Kidney (tissue), 13 donors: ENCODE measurements at regions not wholly inside any gene's neighbourhood (a gene's known extent, or its start where the extent isn't known, plus 50 kb on each side); places are given as distances from the start of the nearest gene placed in this dataset.
A peak's percentile ranks its signal among the peaks of the same experiment; 100 is the strongest.

Experiments
- DNase-seq, 5 donors: peaks; one replicate each; pipeline ENCODE4 v3.0.0-alpha.2; 2013 to 2020
- FAIRE-seq: peaks from 2 replicates; lab custom pipeline; 2012; peaks lifted over from hg19 to GRCh38; lab: Jason Lieb, UNC
- H3K27ac ChIP-seq, 2 donors: one replicate each; pipeline ENCODE4 v1.7.0; 2013; ENCODE audit warnings: low read depth in 2 of 2, low read length in 2 of 2, inconsistent platforms in 1 of 2
- H3K27me3 ChIP-seq: one replicate; pipeline ENCODE4 v1.7.1; 2013; ENCODE audit warnings: low read length, inconsistent platforms; ENCODE audit not compliant: control insufficient read depth, insufficient read depth
- H3K36me3 ChIP-seq, 3 donors: one replicate each; pipeline versions ENCODE4 v1.7.0 to v1.7.1; 2013; ENCODE audit warnings: low read length in 3 of 3, control low read depth in 1 of 3, inconsistent platforms in 1 of 3; ENCODE audit not compliant: insufficient read depth in 3 of 3, control insufficient read depth in 2 of 3
- H3K4me1 ChIP-seq, 3 donors: one replicate each; pipeline versions ENCODE4 v1.7.0 to v1.7.1; 2013; ENCODE audit warnings: low read length in 3 of 3, inconsistent platforms in 1 of 3, low read depth in 1 of 3; ENCODE audit not compliant: control insufficient read depth in 2 of 3, insufficient read depth in 2 of 3
- H3K4me3 ChIP-seq, 3 donors: one replicate each; pipeline versions ENCODE4 v1.7.0 to v1.8.1; 2013; ENCODE audit warnings: low read length in 3 of 3, control low read depth in 1 of 3, inconsistent platforms in 1 of 3
- H3K9ac ChIP-seq, 3 donors: one replicate each; pipeline versions ENCODE4 v1.7.0 to v1.7.1; 2013; ENCODE audit warnings: low read length in 3 of 3, control low read depth in 1 of 3, inconsistent platforms in 1 of 3
- H3K9me3 ChIP-seq, 3 donors: one replicate each; pipeline versions ENCODE4 v1.7.0 to v1.7.1; 2013; ENCODE audit warnings: low read length in 3 of 3, control low read depth in 1 of 3, inconsistent platforms in 1 of 3; ENCODE audit not compliant: control insufficient read depth in 2 of 3, insufficient read depth in 1 of 3
- intact Hi-C: fragments of 100-400 bp; cut with DNase I; formaldehyde crosslinking; loops from one replicate; pipeline ENCODE4 v1.11.1; 2022
- TF ChIP-seq, protein P1 (sequence below): IDR thresholded peaks from 3 replicates; pipeline ENCODE4 v1.5.1; 2012; ENCODE audit warnings: mild to moderate bottlenecking, moderate library complexity, borderline replicate concordance; ENCODE audit not compliant: insufficient read depth; ENCODE audit errors: extremely low read depth
- donor health status: control.
- donor health status: control.
- donor health status: control.
- donor health status: control.
- donor health status: control.
- donor health status: DM: yes; HTN: yes; CAD: no.
- donor health status: Normal renal cell carcinoma (clear cell type).

GRCh38 chr1:159641221-159641620 lies 53.6 kb downstream of the APCS start:
- TF ChIP-seq, protein P1, sequence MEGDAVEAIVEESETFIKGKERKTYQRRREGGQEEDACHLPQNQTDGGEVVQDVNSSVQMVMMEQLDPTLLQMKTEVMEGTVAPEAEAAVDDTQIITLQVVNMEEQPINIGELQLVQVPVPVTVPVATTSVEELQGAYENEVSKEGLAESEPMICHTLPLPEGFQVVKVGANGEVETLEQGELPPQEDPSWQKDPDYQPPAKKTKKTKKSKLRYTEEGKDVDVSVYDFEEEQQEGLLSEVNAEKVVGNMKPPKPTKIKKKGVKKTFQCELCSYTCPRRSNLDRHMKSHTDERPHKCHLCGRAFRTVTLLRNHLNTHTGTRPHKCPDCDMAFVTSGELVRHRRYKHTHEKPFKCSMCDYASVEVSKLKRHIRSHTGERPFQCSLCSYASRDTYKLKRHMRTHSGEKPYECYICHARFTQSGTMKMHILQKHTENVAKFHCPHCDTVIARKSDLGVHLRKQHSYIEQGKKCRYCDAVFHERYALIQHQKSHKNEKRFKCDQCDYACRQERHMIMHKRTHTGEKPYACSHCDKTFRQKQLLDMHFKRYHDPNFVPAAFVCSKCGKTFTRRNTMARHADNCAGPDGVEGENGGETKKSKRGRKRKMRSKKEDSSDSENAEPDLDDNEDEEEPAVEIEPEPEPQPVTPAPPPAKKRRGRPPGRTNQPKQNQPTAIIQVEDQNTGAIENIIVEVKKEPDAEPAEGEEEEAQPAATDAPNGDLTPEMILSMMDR, result no peak
- FAIRE-seq, result no peak
- intact Hi-C loops, result no loop called here
- no peaks in the 10 kb centered on the region for H3K36me3 ChIP-seq
- no peaks in the 10 kb centered on the region for H3K27me3 ChIP-seq
- H3K27ac ChIP-seq, result no peak overlapping the region
- H3K9ac ChIP-seq, result no peak overlapping the region
- no peaks in the 10 kb centered on the region for H3K9me3 ChIP-seq
- no peak overlapping the region for H3K4me3 ChIP-seq
- no peaks in the 10 kb centered on the region for H3K4me1 ChIP-seq
- DNase-seq, result no peak

DNA sequence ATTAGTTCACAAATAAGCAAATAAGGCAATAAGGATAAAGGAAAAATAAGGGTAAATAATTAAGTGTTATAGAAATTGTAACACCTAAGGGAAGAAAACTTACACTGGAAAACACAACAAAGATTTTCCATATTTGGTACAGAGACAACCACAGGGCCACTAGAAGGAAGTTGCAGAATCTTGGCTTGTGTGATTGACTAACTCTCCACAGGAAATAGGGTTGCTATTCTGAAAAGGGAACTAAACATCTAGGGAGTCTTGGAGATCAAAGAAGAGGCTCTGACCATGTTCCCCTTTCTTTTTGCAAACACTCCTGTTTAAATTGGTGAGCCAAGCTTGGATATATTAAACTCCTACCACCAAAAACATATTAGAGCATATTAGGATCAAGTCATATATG lies 59.1 kb downstream of the APCS start:
- DNase-seq, result peak in 1 of 5 donors; percentile 0
- no peaks in the 10 kb centered on the region for H3K36me3 ChIP-seq
- H3K9ac ChIP-seq, result no peak overlapping the region
- TF ChIP-seq, protein P1, result no peak
- H3K27ac ChIP-seq, result no peak overlapping the region
- H3K4me3 ChIP-seq, result no peak overlapping the region
- no peaks in the 10 kb centered on the region for H3K9me3 ChIP-seq
- no peaks in the 10 kb centered on the region for H3K27me3 ChIP-seq
- H3K4me1 ChIP-seq, result no peaks in the 10 kb centered on the region
- intact Hi-C loops, result no loop called here
- no peak for FAIRE-seq

GRCh38 chr1:159647616-159648015 lies 60.0 kb downstream of the APCS start:
- H3K27ac ChIP-seq, result no peak overlapping the region
- TF ChIP-seq, protein P1, result no peak
- FAIRE-seq, result no peak
- no peaks in the 10 kb centered on the region for H3K9me3 ChIP-seq
- no peak for DNase-seq
- intact Hi-C loops, result no loop called here
- no peaks in the 10 kb centered on the region for H3K4me1 ChIP-seq
- H3K36me3 ChIP-seq, result no peaks in the 10 kb centered on the region
- no peak overlapping the region for H3K4me3 ChIP-seq
- no peak overlapping the region for H3K9ac ChIP-seq
- no peaks in the 10 kb centered on the region for H3K27me3 ChIP-seq

DNA sequence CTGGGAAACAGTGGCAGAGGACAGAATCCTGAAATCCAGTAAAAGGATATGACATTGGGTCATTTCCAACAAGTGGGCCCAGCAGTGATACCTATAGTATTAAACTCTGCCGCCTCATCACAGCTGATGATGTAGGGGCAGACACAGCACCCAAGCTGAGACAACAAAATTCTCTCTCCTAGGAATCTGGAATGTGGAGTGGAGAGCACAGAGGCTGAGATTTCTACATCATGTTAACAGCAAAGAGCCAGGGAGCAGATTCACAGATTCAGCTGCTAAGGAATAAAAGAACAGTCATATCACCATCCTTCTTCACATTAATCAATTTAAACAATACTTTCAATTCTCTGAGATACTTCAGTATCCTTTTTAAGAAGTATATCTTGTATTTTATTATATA lies 61.9 kb downstream of the CRP start:
- Histone ChIP-seq H3K27ac (no peak overlapping the region), H3K4me1 (no peaks in the 10 kb centered on the region), H3K27me3 (no peaks in the 10 kb centered on the region), H3K9me3 (no peaks in the 10 kb centered on the region), H3K4me3 (no peak overlapping the region), H3K36me3 (no peaks in the 10 kb centered on the region), H3K9ac (no peak overlapping the region)
- intact Hi-C loops, result no loop called here
- no peak for FAIRE-seq
- no peak for DNase-seq
- TF ChIP-seq, protein P1, result no peak
